NT2/D1 (cell line): ENCODE measurements at regions not wholly inside any gene's neighbourhood (a gene's known extent, or its start where the extent isn't known, plus 50 kb on each side); places are given as distances from the start of the nearest gene placed in this dataset.

ENCODE experiments used
- DNase-seq: peaks from one replicate; pipeline ENCODE4 v3.0.0-alpha.2; 2011; ENCODE audit warnings: low read depth, low spot score
- H3K27me3 ChIP-seq: 2 replicates; pipeline ENCODE4 v1.6.0; 2011; ENCODE audit warnings: mild to moderate bottlenecking; ENCODE audit not compliant: insufficient read length, insufficient read depth
- H3K36me3 ChIP-seq: 2 replicates; pipeline ENCODE4 v1.6.1; 2011; ENCODE audit warnings: mild to moderate bottlenecking, low read length, mixed read lengths; ENCODE audit not compliant: insufficient read depth, insufficient read length
- H3K4me1 ChIP-seq: 2 replicates; pipeline ENCODE4 v1.5.1; 2011; ENCODE audit not compliant: insufficient read depth, insufficient read length
- H3K4me3 ChIP-seq: 2 replicates; pipeline ENCODE4 v1.5.1; 2011; ENCODE audit warnings: low read depth; ENCODE audit not compliant: insufficient read length
- H3K9ac ChIP-seq: 2 replicates; pipeline ENCODE4 v1.6.0; 2011; ENCODE audit warnings: low read depth; ENCODE audit not compliant: insufficient read length
- H3K9me3 ChIP-seq: 2 replicates; pipeline ENCODE4 v1.5.1; 2011; ENCODE audit warnings: mild to moderate bottlenecking, low read length; ENCODE audit not compliant: insufficient read depth
- SUZ12 ChIP-seq: IDR thresholded peaks from 2 replicates; pipeline ENCODE4 v1.6.1; 2011; ENCODE audit not compliant: insufficient read length, insufficient read depth; ENCODE audit errors: extremely low read depth
- YY1 ChIP-seq: IDR thresholded peaks from 2 replicates; pipeline ENCODE4 v1.6.1; 2011; ENCODE audit not compliant: insufficient read length, insufficient read depth
- ZNF274 ChIP-seq: IDR thresholded peaks from 2 replicates; pipeline ENCODE4 v1.6.1; 2011; ENCODE audit warnings: mild to moderate bottlenecking, low read depth, low read length

DNA sequence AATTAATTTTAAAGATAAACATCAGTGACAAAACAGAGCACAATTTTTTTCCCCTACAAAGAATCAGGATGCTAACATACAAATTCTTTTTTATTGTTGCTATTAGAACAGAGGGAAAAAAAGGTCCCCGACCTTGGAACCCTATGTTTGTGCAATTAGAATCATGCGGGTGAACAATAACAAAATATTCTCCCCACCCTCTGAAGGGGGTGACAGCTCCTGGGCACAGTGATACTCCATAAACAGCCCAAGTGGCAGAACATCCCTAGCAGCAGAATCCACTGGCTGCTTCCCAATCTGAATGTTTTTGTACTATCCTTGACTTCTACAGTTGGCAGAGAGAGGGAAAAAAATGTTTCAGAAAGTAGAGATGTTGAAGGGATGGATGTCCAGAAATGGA lies 87.7 kb upstream of the TLL1 start:
- Histone ChIP-seq H3K27me3 (no peaks in the 10 kb centered on the region), H3K9me3 (no peaks in the 10 kb centered on the region), H3K4me3 (no peak overlapping the region), H3K4me1 (no peaks in the 10 kb centered on the region), H3K9ac (no peak overlapping the region), H3K36me3 (no peaks in the 10 kb centered on the region)
- no peak for DNase-seq
- TF ChIP-seq YY1 (no peak), SUZ12 (no peak), ZNF274 (no peak)

DNA sequence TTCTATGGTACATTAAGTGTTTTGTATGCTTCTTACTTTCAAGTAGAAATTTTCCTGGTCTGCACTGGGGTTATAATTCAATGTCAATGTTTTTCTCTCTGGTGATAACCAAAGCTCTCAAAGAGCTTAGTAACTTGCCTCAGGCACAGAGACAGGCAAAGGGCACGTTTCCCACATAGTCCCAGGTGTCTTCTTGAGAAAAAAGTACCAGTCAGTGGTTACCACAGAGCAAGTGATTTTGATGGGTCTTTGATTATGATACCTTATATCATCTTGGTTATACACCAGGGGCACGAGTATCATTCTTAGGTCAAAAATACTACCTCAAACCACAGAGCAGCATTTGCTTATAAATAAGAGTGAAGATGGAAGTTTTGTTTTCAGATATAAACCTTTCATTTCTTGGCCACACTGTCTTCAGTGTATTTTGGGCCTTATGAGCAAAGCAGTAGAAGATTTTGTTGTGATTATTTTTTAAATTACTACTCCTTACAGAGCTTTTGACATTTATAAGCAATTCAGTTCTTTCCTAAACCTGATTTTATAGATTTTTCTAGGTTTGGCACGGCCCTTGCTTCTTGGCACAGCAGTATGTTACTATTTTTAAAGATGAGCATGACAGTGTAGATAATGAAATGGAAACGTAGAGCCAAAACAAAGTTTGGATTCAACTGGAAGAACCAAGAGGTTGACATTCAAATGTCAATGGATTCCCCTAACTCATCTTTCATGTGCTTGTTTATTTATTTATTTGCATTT lies 85.3 kb upstream of the TLL1 start:
- Histone ChIP-seq H3K4me1 (no peaks in the 10 kb centered on the region), H3K27me3 (no peaks in the 10 kb centered on the region), H3K4me3 (no peak overlapping the region), H3K9me3 (no peaks in the 10 kb centered on the region), H3K36me3 (no peaks in the 10 kb centered on the region), H3K9ac (no peak overlapping the region)
- no peak for DNase-seq
- no peak for TF ChIP-seq SUZ12
- TF ChIP-seq ZNF274: no peak
- no peak for TF ChIP-seq YY1

DNA sequence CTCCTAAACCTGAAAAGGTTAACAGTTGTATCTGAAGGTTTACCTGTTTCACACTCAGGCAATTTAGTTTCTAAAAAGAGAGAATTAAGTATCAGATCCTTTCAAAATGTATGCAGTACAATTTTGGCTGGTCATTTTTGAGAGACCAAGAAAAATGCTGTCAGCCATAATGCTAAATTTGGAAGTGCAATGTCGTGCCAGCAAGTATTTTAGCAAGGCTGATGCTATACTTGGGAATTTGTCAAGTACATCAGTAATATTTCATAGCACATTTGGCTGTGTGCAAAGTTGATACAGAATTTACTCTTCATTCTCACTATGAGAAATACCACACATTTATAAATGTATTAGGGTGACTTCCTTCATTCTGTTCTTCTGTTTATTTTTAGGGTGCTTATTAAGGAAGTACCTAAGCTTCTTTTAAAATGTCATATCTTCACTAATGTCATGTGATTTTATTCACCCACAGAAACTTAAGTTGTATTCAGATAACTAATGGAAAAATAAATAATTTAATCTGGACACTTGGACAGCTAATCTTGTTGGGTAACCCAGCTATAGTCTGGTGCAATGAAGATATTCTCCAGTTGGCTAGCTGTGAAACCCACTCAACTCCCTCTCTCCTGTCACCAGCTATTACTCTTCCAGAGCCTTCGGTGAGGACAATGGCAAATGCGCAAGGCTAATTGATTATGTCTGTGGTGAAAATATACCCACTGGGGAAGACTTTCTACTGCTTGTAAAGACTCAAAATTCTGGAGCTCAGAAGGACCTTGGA lies 84.2 kb upstream of the TLL1 start:
- H3K27me3 ChIP-seq: no peaks in the 10 kb centered on the region
- no peaks in the 10 kb centered on the region for H3K36me3 ChIP-seq
- H3K9ac ChIP-seq: no peak overlapping the region
- no peaks in the 10 kb centered on the region for H3K4me1 ChIP-seq
- no peak overlapping the region for H3K4me3 ChIP-seq
- no peak for TF ChIP-seq ZNF274
- DNase-seq: no peak
- no peaks in the 10 kb centered on the region for H3K9me3 ChIP-seq

DNA sequence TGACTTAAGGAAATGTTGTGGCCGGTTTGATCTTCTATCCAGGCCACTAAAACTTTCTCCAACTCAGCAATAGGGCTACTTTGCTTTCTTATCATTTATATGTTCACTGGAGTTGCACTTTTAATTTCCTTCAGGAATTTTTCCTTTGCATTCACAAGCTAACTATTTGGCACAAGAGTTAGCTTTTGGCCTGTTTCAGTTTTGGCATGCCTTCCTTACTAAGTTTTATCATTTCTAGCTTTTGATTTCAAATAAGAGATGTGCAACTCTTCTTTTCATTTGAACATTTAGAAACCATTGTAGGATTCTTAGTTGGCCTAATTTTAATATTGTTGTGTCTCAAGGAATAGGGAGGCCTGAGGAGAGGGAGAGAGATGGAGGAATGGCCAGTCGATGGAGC lies 79.8 kb upstream of the TLL1 start:
- no peaks in the 10 kb centered on the region for H3K36me3 ChIP-seq
- no peaks in the 10 kb centered on the region for H3K4me1 ChIP-seq
- no peak overlapping the region for H3K9ac ChIP-seq
- no peaks in the 10 kb centered on the region for H3K27me3 ChIP-seq
- TF ChIP-seq YY1 (no peak), ZNF274 (no peak), SUZ12 (no peak)
- H3K9me3 ChIP-seq: no peaks in the 10 kb centered on the region
- no peak for DNase-seq
- no peak overlapping the region for H3K4me3 ChIP-seq

DNA sequence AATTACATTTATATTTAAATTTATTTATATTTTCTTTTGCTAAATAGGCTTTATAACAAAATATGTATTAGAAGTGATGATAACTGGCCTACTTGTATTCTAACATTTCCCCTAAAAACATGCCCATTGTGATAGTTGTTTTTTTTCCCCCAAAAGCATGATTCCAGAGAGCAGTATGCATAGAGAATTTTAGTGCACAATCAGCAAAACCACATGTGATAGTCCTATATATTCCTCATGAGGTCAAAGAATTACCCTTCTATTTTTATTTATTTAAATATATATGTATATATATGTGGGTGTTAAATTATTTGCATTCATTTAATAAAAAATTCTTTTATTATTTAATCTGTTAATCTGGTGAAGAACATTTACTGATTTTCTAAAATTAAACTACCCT lies 78.2 kb upstream of the TLL1 start:
- Histone ChIP-seq H3K9me3 (no peaks in the 10 kb centered on the region), H3K4me3 (no peak overlapping the region), H3K4me1 (no peaks in the 10 kb centered on the region), H3K36me3 (no peaks in the 10 kb centered on the region), H3K9ac (no peak overlapping the region), H3K27me3 (no peaks in the 10 kb centered on the region)
- TF ChIP-seq ZNF274 (no peak), SUZ12 (no peak), YY1 (no peak)
- DNase-seq: no peak

DNA sequence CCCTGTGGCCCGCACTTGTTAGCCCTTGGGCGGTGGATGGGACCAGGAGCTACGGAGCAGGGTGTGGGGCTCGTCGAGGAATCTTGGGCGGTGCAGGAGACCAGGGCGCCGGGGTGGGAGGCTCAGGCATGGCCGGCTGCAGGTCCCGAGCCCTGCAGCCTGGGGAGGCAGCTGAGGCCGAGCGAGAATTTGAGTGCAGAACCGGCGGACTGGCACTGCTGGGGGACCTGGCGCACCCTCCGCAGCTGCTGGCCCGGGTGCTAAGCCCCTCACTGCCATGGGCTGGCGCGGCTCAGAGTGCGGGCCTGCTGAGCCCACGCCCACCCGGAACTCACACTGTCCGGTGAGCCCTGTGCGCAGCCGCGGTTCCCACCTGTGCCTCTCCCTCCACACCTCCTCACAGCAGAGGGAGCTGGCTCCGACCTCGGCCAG lies 73.6 kb upstream of the TLL1 start:
- TF ChIP-seq ZNF274 (no peak), SUZ12 (no peak), YY1 (no peak)
- no peak for DNase-seq
- Histone ChIP-seq H3K36me3 (no peaks in the 10 kb centered on the region), H3K27me3 (no peaks in the 10 kb centered on the region), H3K9ac (no peak overlapping the region), H3K9me3 (no peaks in the 10 kb centered on the region), H3K4me1 (no peaks in the 10 kb centered on the region), H3K4me3 (no peak overlapping the region)

DNA sequence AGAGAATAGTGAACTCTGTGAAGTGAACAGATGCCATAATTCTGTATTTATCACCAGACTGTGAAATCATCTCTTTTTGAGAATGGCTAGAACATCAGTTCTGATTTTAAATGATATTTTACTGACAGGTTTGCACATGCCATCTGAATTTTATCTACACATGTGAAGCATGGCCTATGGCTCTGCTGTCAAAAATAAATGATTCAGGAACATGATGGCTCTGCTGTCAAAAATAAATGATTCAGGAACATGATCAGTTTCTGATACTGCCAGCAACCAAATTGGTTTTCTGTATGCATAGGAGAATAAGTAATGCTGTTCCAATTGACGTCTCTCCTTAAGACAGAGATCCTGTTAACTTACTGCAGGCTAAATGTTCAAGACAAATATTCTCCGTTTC lies 70.6 kb upstream of the TLL1 start:
- Histone ChIP-seq H3K36me3 (no peaks in the 10 kb centered on the region), H3K27me3 (no peaks in the 10 kb centered on the region), H3K4me3 (no peak overlapping the region), H3K9ac (no peak overlapping the region), H3K9me3 (no peaks in the 10 kb centered on the region), H3K4me1 (no peaks in the 10 kb centered on the region)
- no peak for DNase-seq
- no peak for TF ChIP-seq SUZ12
- TF ChIP-seq ZNF274: no peak
- no peak for TF ChIP-seq YY1
